GM12891 (cell line): ENCODE measurements at regions not wholly inside any gene's neighbourhood (a gene's known extent, or its start where the extent isn't known, plus 50 kb on each side); places are given as distances from the start of the nearest gene placed in this dataset.

Experiments used
- DNase-seq: peaks from one replicate; pipeline ENCODE4 v3.0.0; 2011; ENCODE audit warnings: low spot score; ENCODE audit not compliant: insufficient read length
- FAIRE-seq: peaks from 2 replicates; lab custom pipeline; 2011; peaks lifted over from hg19 to GRCh38; lab: Jason Lieb, UNC
- PAX5 ChIP-seq: IDR thresholded peaks from 2 replicates; pipeline ENCODE4 v1.6.1; 2011; ENCODE audit warnings: low read length, moderate library complexity, mild to moderate bottlenecking; ENCODE audit not compliant: insufficient read depth, severe bottlenecking
- POLR2A ChIP-seq: IDR thresholded peaks from 2 replicates; pipeline ENCODE4 v1.6.1; 2011; ENCODE audit warnings: low read depth, low read length, control low read depth
- POLR2AphosphoS5 ChIP-seq: IDR thresholded peaks from 2 replicates; pipeline ENCODE4 v1.6.1; 2011; ENCODE audit warnings: low read depth, low read length, control low read depth
- POU2F2 ChIP-seq: IDR thresholded peaks from 2 replicates; pipeline ENCODE4 v1.6.1; 2011; ENCODE audit warnings: low read depth, mild to moderate bottlenecking, control low read depth, low read length, moderate library complexity
- SPI1 ChIP-seq: IDR thresholded peaks from 2 replicates; pipeline ENCODE4 v1.6.1; 2011; ENCODE audit warnings: low read depth, low read length, control low read depth
- TAF1 ChIP-seq: IDR thresholded peaks from 2 replicates; pipeline ENCODE4 v1.6.1; 2011; ENCODE audit warnings: low read depth, low read length, control low read depth

- DNase-seq (no peak), FAIRE-seq (no peak)
- no peak for TF ChIP-seq PAX5
- no peak for TF ChIP-seq TAF1
- TF ChIP-seq POLR2AphosphoS5 = no peak
- no peak for TF ChIP-seq POLR2A
- no peak for TF ChIP-seq POU2F2
- no peak for TF ChIP-seq SPI1
Measured at GRCh38 chrX:6432226-6432625, 102.7 kb downstream of the VCX3A start.

- no peak for TF ChIP-seq POLR2A
- no peak for TF ChIP-seq POLR2AphosphoS5
- no peak for DNase-seq
- no peak for FAIRE-seq
Measured at GRCh38 chrX:6407542-6407941, 127.4 kb downstream of the VCX3A start.

GRCh38 chrX:6386837-6387236, 148.1 kb downstream of the VCX3A start:
- FAIRE-seq = no peak
- DNase-seq = no peak
- no peak for TF ChIP-seq POLR2A
- TF ChIP-seq POLR2AphosphoS5 = no peak
- no peak for TF ChIP-seq TAF1
- no peak for TF ChIP-seq SPI1
- TF ChIP-seq POU2F2 = no peak
- TF ChIP-seq PAX5 = no peak

GRCh38 chrX:6384921-6385320, 150.0 kb downstream of the VCX3A start:
- FAIRE-seq (no peak), DNase-seq (no peak)
- TF ChIP-seq TAF1 (no peak), POLR2A (no peak), SPI1 (no peak)

GRCh38 chrX:6384371-6384770, 150.5 kb downstream of the VCX3A start:
- FAIRE-seq (no peak), DNase-seq (no peak)
- no peak for TF ChIP-seq TAF1
- no peak for TF ChIP-seq POU2F2
- no peak for TF ChIP-seq POLR2A
- TF ChIP-seq SPI1 = no peak
- TF ChIP-seq PAX5 = no peak
- TF ChIP-seq POLR2AphosphoS5 = no peak

GRCh38 chrX:6383917-6384316, 151.0 kb downstream of the VCX3A start:
- TF ChIP-seq POLR2AphosphoS5 = no peak
- no peak for TF ChIP-seq PAX5
- TF ChIP-seq POU2F2 = no peak
- TF ChIP-seq SPI1 = no peak
- TF ChIP-seq POLR2A = no peak
- no peak for TF ChIP-seq TAF1
- no peak for DNase-seq

GRCh38 chrX:6383488-6383887, 151.4 kb downstream of the VCX3A start:
- TF ChIP-seq TAF1 (no peak), POU2F2 (no peak), PAX5 (no peak), SPI1 (no peak), POLR2AphosphoS5 (no peak), POLR2A (no peak)
- no peak for FAIRE-seq

More at GRCh38 chrX:6383917-6384316, 151.0 kb downstream of the VCX3A start:
- FAIRE-seq = no peak

GRCh38 chrX:6382284-6382683, 152.6 kb downstream of the VCX3A start:
- FAIRE-seq (no peak), DNase-seq (no peak)
- TF ChIP-seq PAX5 (no peak), POU2F2 (no peak), TAF1 (no peak), SPI1 (no peak), POLR2A (no peak), POLR2AphosphoS5 (no peak)

More at GRCh38 chrX:6383488-6383887, 151.4 kb downstream of the VCX3A start:
- no peak for DNase-seq

- DNase-seq (no peak), FAIRE-seq (no peak)
- TF ChIP-seq TAF1 (no peak), POLR2A (no peak), SPI1 (no peak), POLR2AphosphoS5 (no peak)
Measured at GRCh38 chrX:6377103-6377764, 148.6 kb upstream of the NLGN4X start.

GRCh38 chrX:6374556-6374955, 145.9 kb upstream of the NLGN4X start:
- no peak for DNase-seq
- no peak for FAIRE-seq
- TF ChIP-seq PAX5 = no peak
- no peak for TF ChIP-seq SPI1
- no peak for TF ChIP-seq POLR2A
- TF ChIP-seq POU2F2 = no peak
- TF ChIP-seq TAF1 = no peak
- no peak for TF ChIP-seq POLR2AphosphoS5
